GM19467 (cell line): ENCODE measurements at regions not wholly inside any gene's neighbourhood (a gene's known extent, or its start where the extent isn't known, plus 50 kb on each side); places are given as distances from the start of the nearest gene placed in this dataset.
"Not testable (repeated sequence)": the region's sequence is repeated elsewhere in the genome, so short reads cannot be mapped to it uniquely, and the experiment has no call there.

ENCODE experiments used
- ATAC-seq: cut with Tn5 transposase; IDR thresholded peaks from one replicate; pipeline ENCODE4 v1.9.1; 2021; ENCODE audit warnings: mild to moderate bottlenecking, moderate library complexity; ENCODE audit not compliant: unreplicated experiment

GRCh38 chr7:81074406-81074805 lies 155.6 kb upstream of the SEMA3C start:
- ATAC-seq = no peak

- no peak for ATAC-seq
Observed at GRCh38 chr7:81073931-81074251, 155.0 kb upstream of the SEMA3C start.

GRCh38 chr7:81070956-81071355 lies 152.1 kb upstream of the SEMA3C start:
- ATAC-seq = no peak

- ATAC-seq = no peak
Observed at GRCh38 chr7:81066797-81067196, 147.9 kb upstream of the SEMA3C start.

- no peak for ATAC-seq
Observed at GRCh38 chr7:81064426-81064825, 145.6 kb upstream of the SEMA3C start.

GRCh38 chr7:81062755-81063154 lies 143.9 kb upstream of the SEMA3C start:
- ATAC-seq = no peak

- ATAC-seq = not testable (repeated sequence)
Observed at GRCh38 chr7:81057469-81057868, 138.6 kb upstream of the SEMA3C start.

GRCh38 chr7:81053623-81054022 lies 134.8 kb upstream of the SEMA3C start:
- ATAC-seq = no peak

GRCh38 chr7:81051811-81052413 lies 133.1 kb upstream of the SEMA3C start:
- no peak for ATAC-seq

GRCh38 chr7:81045491-81046030 lies 126.7 kb upstream of the SEMA3C start:
- ATAC-seq = no peak

- ATAC-seq = not testable (repeated sequence)
Observed at GRCh38 chr7:81042646-81043045, 123.8 kb upstream of the SEMA3C start.

- ATAC-seq = no peak
Observed at GRCh38 chr7:81040496-81040895, 121.6 kb upstream of the SEMA3C start.

- no peak for ATAC-seq
Observed at GRCh38 chr7:81036871-81037270, 118.0 kb upstream of the SEMA3C start.

GRCh38 chr7:81036057-81036456 lies 117.2 kb upstream of the SEMA3C start:
- no peak for ATAC-seq

GRCh38 chr7:81031996-81032395 lies 113.1 kb upstream of the SEMA3C start:
- no peak for ATAC-seq

GRCh38 chr7:81031243-81031642 lies 112.4 kb upstream of the SEMA3C start:
- ATAC-seq = no peak

- ATAC-seq = no peak
Observed at GRCh38 chr7:81030472-81030871, 111.6 kb upstream of the SEMA3C start.

GRCh38 chr7:81029511-81029910 lies 110.7 kb upstream of the SEMA3C start:
- no peak for ATAC-seq

- no peak for ATAC-seq
Observed at GRCh38 chr7:81025360-81025759, 106.5 kb upstream of the SEMA3C start.

GRCh38 chr7:81014908-81015307 lies 96.1 kb upstream of the SEMA3C start:
- ATAC-seq = no peak

- no peak for ATAC-seq
Observed at GRCh38 chr7:81014266-81014665, 95.4 kb upstream of the SEMA3C start.

- ATAC-seq = no peak
Observed at GRCh38 chr7:81013083-81013817, 94.4 kb upstream of the SEMA3C start.

- no peak for ATAC-seq
Observed at GRCh38 chr7:81008901-81009300, 90.0 kb upstream of the SEMA3C start.
